ENCODE measurements at regions not wholly inside any gene's neighbourhood (a gene's known extent, or its start where the extent isn't known, plus 50 kb on each side); places are given as distances from the start of the nearest gene placed in this dataset.
A peak's percentile ranks its signal among the peaks of the same experiment; 100 is the strongest.

- DNase-seq (ENCODE audit: low spot score) (no peak), ATAC-seq (ENCODE audit: low read depth) (no peak)
- H3K36me3 ChIP-seq (ENCODE audit: low read depth) = no peaks in the 10 kb centered on the region
- no peak overlapping the region for H3K27ac ChIP-seq (ENCODE audit: poor library complexity, severe bottlenecking)
- H3K27me3 ChIP-seq (ENCODE audit: insufficient read depth, poor library complexity, severe bottlenecking) = no peaks in the 10 kb centered on the region
- no peaks in the 10 kb centered on the region for H3K9me3 ChIP-seq (ENCODE audit: severe bottlenecking)
- no peak for TF ChIP-seq CTCF (IDR thresholded peaks at IDR 0.05; ENCODE audit: poor library complexity, severe bottlenecking)
- no peaks in the 10 kb centered on the region for H3K4me1 ChIP-seq (ENCODE audit: insufficient read depth, poor library complexity, severe bottlenecking)
- no peak overlapping the region for H3K4me3 ChIP-seq (ENCODE audit: severe bottlenecking)
Observed at GRCh38 chr4:132605551-132605950, 543.5 kb upstream of the PCDH10 start.

GRCh38 chr4:132614682-132615081 lies 534.4 kb upstream of the PCDH10 start:
- Histone ChIP-seq H3K27me3 (ENCODE audit: insufficient read depth, poor library complexity, severe bottlenecking) (no peaks in the 10 kb centered on the region), H3K9me3 (ENCODE audit: severe bottlenecking) (no peaks in the 10 kb centered on the region), H3K36me3 (ENCODE audit: low read depth) (no peaks in the 10 kb centered on the region), H3K27ac (ENCODE audit: poor library complexity, severe bottlenecking) (no peak overlapping the region), H3K4me1 (ENCODE audit: insufficient read depth, poor library complexity, severe bottlenecking) (no peaks in the 10 kb centered on the region), H3K4me3 (ENCODE audit: severe bottlenecking) (no peak overlapping the region)
- DNase-seq (ENCODE audit: low spot score) = no peak
- no peak for ATAC-seq (ENCODE audit: low read depth)
- TF ChIP-seq CTCF (IDR thresholded peaks at IDR 0.05; ENCODE audit: poor library complexity, severe bottlenecking) = peak; percentile 68

GRCh38 chr4:132619968-132620367 lies 529.1 kb upstream of the PCDH10 start:
- no peak overlapping the region for H3K27ac ChIP-seq (ENCODE audit: poor library complexity, severe bottlenecking)
- H3K27me3 ChIP-seq (ENCODE audit: insufficient read depth, poor library complexity, severe bottlenecking) = no peaks in the 10 kb centered on the region
- H3K36me3 ChIP-seq (ENCODE audit: low read depth) = no peaks in the 10 kb centered on the region
- ATAC-seq (ENCODE audit: low read depth) (no peak), DNase-seq (ENCODE audit: low spot score) (no peak)
- no peaks in the 10 kb centered on the region for H3K9me3 ChIP-seq (ENCODE audit: severe bottlenecking)
- no peaks in the 10 kb centered on the region for H3K4me1 ChIP-seq (ENCODE audit: insufficient read depth, poor library complexity, severe bottlenecking)
- no peak overlapping the region for H3K4me3 ChIP-seq (ENCODE audit: severe bottlenecking)
- no peak for TF ChIP-seq CTCF (IDR thresholded peaks at IDR 0.05; ENCODE audit: poor library complexity, severe bottlenecking)

GRCh38 chr4:132642016-132642817 lies 506.9 kb upstream of the PCDH10 start:
- H3K36me3 ChIP-seq (ENCODE audit: low read depth) = no peaks in the 10 kb centered on the region
- H3K4me1 ChIP-seq (ENCODE audit: insufficient read depth, poor library complexity, severe bottlenecking) = no peaks in the 10 kb centered on the region
- DNase-seq (ENCODE audit: low spot score) = no peak
- TF ChIP-seq CTCF (IDR thresholded peaks at IDR 0.05; ENCODE audit: poor library complexity, severe bottlenecking) = peak; percentile 82
- peak; percentile 50; the same call in 2 of the 3 replicates for ATAC-seq (ENCODE audit: low read depth)
- H3K27ac ChIP-seq (ENCODE audit: poor library complexity, severe bottlenecking) = no peak overlapping the region
- H3K9me3 ChIP-seq (ENCODE audit: severe bottlenecking) = no peaks in the 10 kb centered on the region
- H3K4me3 ChIP-seq (ENCODE audit: severe bottlenecking) = no peak overlapping the region
- no peaks in the 10 kb centered on the region for H3K27me3 ChIP-seq (ENCODE audit: insufficient read depth, poor library complexity, severe bottlenecking)

- Histone ChIP-seq H3K9me3 (ENCODE audit: severe bottlenecking) (no peaks in the 10 kb centered on the region), H3K4me1 (ENCODE audit: insufficient read depth, poor library complexity, severe bottlenecking) (no peaks in the 10 kb centered on the region), H3K27me3 (ENCODE audit: insufficient read depth, poor library complexity, severe bottlenecking) (no peaks in the 10 kb centered on the region), H3K27ac (ENCODE audit: poor library complexity, severe bottlenecking) (no peak overlapping the region), H3K4me3 (ENCODE audit: severe bottlenecking) (no peak overlapping the region), H3K36me3 (ENCODE audit: low read depth) (no peaks in the 10 kb centered on the region)
- TF ChIP-seq CTCF (IDR thresholded peaks at IDR 0.05; ENCODE audit: poor library complexity, severe bottlenecking) = no peak
- no peak for ATAC-seq (ENCODE audit: low read depth)
- no peak for DNase-seq (ENCODE audit: low spot score)
Observed at GRCh38 chr4:132646186-132646585, 502.9 kb upstream of the PCDH10 start.

Measured in RWPE2 (cell line).